ENCODE measurements at regions not wholly inside any gene's neighbourhood (a gene's known extent, or its start where the extent isn't known, plus 50 kb on each side); places are given as distances from the start of the nearest gene placed in this dataset.

GRCh38 chr13:62333466-62333865, 917.8 kb upstream of the PCDH20 start:
- Histone ChIP-seq H3K27ac (ENCODE audit: low read depth in 1 of 2, low read length in 2 of 2) (no peak overlapping the region), H3K36me3 (ENCODE audit: insufficient read depth, low read length) (no peaks in the 10 kb centered on the region), H3K9me3 (ENCODE audit: control insufficient read depth in 1 of 2, insufficient read depth in 1 of 2, low read length in 2 of 2) (peaks cover 0 to 3% of the 10 kb centered on the region in 2 experiments), H3K27me3 (ENCODE audit: control insufficient read depth in 1 of 2, insufficient read depth in 2 of 2, low read length in 2 of 2) (no peaks in the 10 kb centered on the region), H3K4me3 (ENCODE audit: low read length) (no peak overlapping the region), H3K4me1 (ENCODE audit: insufficient read depth, low read length) (no peaks in the 10 kb centered on the region)
- ChIA-PET POLR2A (no interaction called here), CTCF (no interaction called here)
- H3K4me3 Mint-ChIP-seq, result no peak overlapping the region
- intact Hi-C loops (cut with DNase I, micrococcal nuclease), result no loop called here
- DNase-seq, result no peak
- H3K9me3 Mint-ChIP-seq, result peaks cover 2% of the 10 kb centered on the region
- no peaks in the 10 kb centered on the region for H3K27me3 Mint-ChIP-seq
- H3K36me3 Mint-ChIP-seq (ENCODE audit: low read depth), result no peaks in the 10 kb centered on the region
- no peaks in the 10 kb centered on the region for H3K4me1 Mint-ChIP-seq (ENCODE audit: low read depth)
- ATAC-seq (ENCODE audit: poor library complexity), result no peak
- no peak for TF ChIP-seq CTCF (IDR thresholded peaks at IDR 0.05)
- no peak overlapping the region for H3K27ac Mint-ChIP-seq

- intact Hi-C loops (cut with DNase I, micrococcal nuclease), result no loop called here
- ChIA-PET CTCF (no interaction called here), POLR2A (no interaction called here)
- no peaks in the 10 kb centered on the region for H3K27me3 Mint-ChIP-seq
- Histone ChIP-seq H3K4me3 (ENCODE audit: low read length) (no peak overlapping the region), H3K9me3 (ENCODE audit: control insufficient read depth in 1 of 2, insufficient read depth in 1 of 2, low read length in 2 of 2) (peaks cover 0 to 3% of the 10 kb centered on the region in 2 experiments), H3K36me3 (ENCODE audit: insufficient read depth, low read length) (no peaks in the 10 kb centered on the region), H3K4me1 (ENCODE audit: insufficient read depth, low read length) (no peaks in the 10 kb centered on the region), H3K27ac (ENCODE audit: low read depth in 1 of 2, low read length in 2 of 2) (no peak overlapping the region), H3K27me3 (ENCODE audit: control insufficient read depth in 1 of 2, insufficient read depth in 2 of 2, low read length in 2 of 2) (no peaks in the 10 kb centered on the region)
- peaks cover 7% of the 10 kb centered on the region for H3K9me3 Mint-ChIP-seq
- H3K4me3 Mint-ChIP-seq, result no peak overlapping the region
- H3K27ac Mint-ChIP-seq, result no peak overlapping the region
- TF ChIP-seq CTCF (IDR thresholded peaks at IDR 0.05), result no peak
- ATAC-seq (ENCODE audit: poor library complexity) (no peak), DNase-seq (no peak)
- no peaks in the 10 kb centered on the region for H3K4me1 Mint-ChIP-seq (ENCODE audit: low read depth)
- no peaks in the 10 kb centered on the region for H3K36me3 Mint-ChIP-seq (ENCODE audit: low read depth)
Measured at GRCh38 chr13:62331384-62331783, 915.7 kb upstream of the PCDH20 start.

- Mint-ChIP-seq H3K36me3 (ENCODE audit: low read depth) (no peaks in the 10 kb centered on the region), H3K9me3 (peaks cover 7% of the 10 kb centered on the region), H3K27ac (no peak overlapping the region), H3K27me3 (no peaks in the 10 kb centered on the region), H3K4me3 (no peak overlapping the region), H3K4me1 (ENCODE audit: low read depth) (no peaks in the 10 kb centered on the region)
- intact Hi-C loops (cut with DNase I, micrococcal nuclease), result loop anchor here in 1 of 2 experiments (2.0 kb wide), 1 partner anchor 71 kb away; no protein-coding TSS in a partner anchor
- no peaks in the 10 kb centered on the region for H3K27me3 ChIP-seq (ENCODE audit: control insufficient read depth in 1 of 2, insufficient read depth in 2 of 2, low read length in 2 of 2)
- no peak overlapping the region for H3K27ac ChIP-seq (ENCODE audit: low read depth in 1 of 2, low read length in 2 of 2)
- DNase-seq (no peak), ATAC-seq (ENCODE audit: poor library complexity) (no peak)
- TF ChIP-seq CTCF (IDR thresholded peaks at IDR 0.05), result no peak
- ChIA-PET CTCF (no interaction called here), POLR2A (no interaction called here)
- H3K9me3 ChIP-seq (ENCODE audit: control insufficient read depth in 1 of 2, insufficient read depth in 1 of 2, low read length in 2 of 2), result peaks cover 3 to 7% of the 10 kb centered on the region in 2 experiments
- H3K4me3 ChIP-seq (ENCODE audit: low read length), result no peak overlapping the region
- H3K4me1 ChIP-seq (ENCODE audit: insufficient read depth, low read length), result no peaks in the 10 kb centered on the region
- no peaks in the 10 kb centered on the region for H3K36me3 ChIP-seq (ENCODE audit: insufficient read depth, low read length)
Measured at GRCh38 chr13:62327367-62327766, 911.7 kb upstream of the PCDH20 start.
